ENCODE measurements at regions not wholly inside any gene's neighbourhood (a gene's known extent, or its start where the extent isn't known, plus 50 kb on each side); places are given as distances from the start of the nearest gene placed in this dataset.

- Histone ChIP-seq H3K27me3 (ENCODE audit: control insufficient read depth, low read length) (no peaks in the 10 kb centered on the region; the same call in 1 of the 2 replicates), H3K36me3 (ENCODE audit: control insufficient read depth, low read length) (no peaks in the 10 kb centered on the region), H4K20me1 (ENCODE audit: control insufficient read depth, insufficient read depth, low read depth, low read length) (no peaks in the 10 kb centered on the region), H3K9me3 (ENCODE audit: control insufficient read depth, insufficient read depth, low read length) (no peaks in the 10 kb centered on the region), H3K4me2 (ENCODE audit: low read length) (no peak overlapping the region), H3K4me1 (ENCODE audit: control insufficient read depth, low read length) (no peaks in the 10 kb centered on the region), H3K4me3 (ENCODE audit: low read length) (no peak overlapping the region), H3K27ac (ENCODE audit: low read depth, low read length) (no peak overlapping the region), H3K79me2 (ENCODE audit: control insufficient read depth, low read length) (no peaks in the 10 kb centered on the region), H3K9me2 (replicated peaks; ENCODE audit: control insufficient read depth, low read length) (no peaks in the 10 kb centered on the region; the same call in 1 of the 2 replicates), H3F3A (ENCODE audit: control insufficient read depth, insufficient read depth) (no peaks in the 10 kb centered on the region)
- TF ChIP-seq CTCF (IDR thresholded peaks at IDR 0.05; ENCODE audit: low read depth, low read length, poor library complexity, severe bottlenecking) (no peak), EZH2phosphoT487 (IDR thresholded peaks at IDR 0.05; ENCODE audit: borderline replicate concordance, low read length) (no peak)
These were observed 542.3 kb upstream of the JARID2 start for GRCh38 chr6:14703586-14703985.

GRCh38 chr6:14704383-14705271 lies 541.2 kb upstream of the JARID2 start:
- Histone ChIP-seq H3K27ac (ENCODE audit: low read depth, low read length) (no peak overlapping the region), H4K20me1 (ENCODE audit: control insufficient read depth, insufficient read depth, low read depth, low read length) (no peaks in the 10 kb centered on the region), H3K4me3 (ENCODE audit: low read length) (no peak overlapping the region), H3F3A (ENCODE audit: control insufficient read depth, insufficient read depth) (no peaks in the 10 kb centered on the region), H3K4me2 (ENCODE audit: low read length) (no peak overlapping the region), H3K27me3 (ENCODE audit: control insufficient read depth, low read length) (no peaks in the 10 kb centered on the region; the same call in 1 of the 2 replicates), H3K36me3 (ENCODE audit: control insufficient read depth, low read length) (no peaks in the 10 kb centered on the region), H3K9me3 (ENCODE audit: control insufficient read depth, insufficient read depth, low read length) (no peaks in the 10 kb centered on the region), H3K9me2 (replicated peaks; ENCODE audit: control insufficient read depth, low read length) (no peaks in the 10 kb centered on the region; the same call in 1 of the 2 replicates), H3K79me2 (ENCODE audit: control insufficient read depth, low read length) (no peaks in the 10 kb centered on the region), H3K4me1 (ENCODE audit: control insufficient read depth, low read length) (no peaks in the 10 kb centered on the region)
- TF ChIP-seq EZH2phosphoT487 (IDR thresholded peaks at IDR 0.05; ENCODE audit: borderline replicate concordance, low read length) = no peak
- no peak for TF ChIP-seq CTCF (IDR thresholded peaks at IDR 0.05; ENCODE audit: low read depth, low read length, poor library complexity, severe bottlenecking)

- no peak for TF ChIP-seq EZH2phosphoT487 (IDR thresholded peaks at IDR 0.05; ENCODE audit: borderline replicate concordance, low read length)
- no peak for TF ChIP-seq CTCF (IDR thresholded peaks at IDR 0.05; ENCODE audit: low read depth, low read length, poor library complexity, severe bottlenecking)
- Histone ChIP-seq H3K36me3 (ENCODE audit: control insufficient read depth, low read length) (no peaks in the 10 kb centered on the region), H3F3A (ENCODE audit: control insufficient read depth, insufficient read depth) (no peaks in the 10 kb centered on the region), H3K4me2 (ENCODE audit: low read length) (no peak overlapping the region), H3K27me3 (ENCODE audit: control insufficient read depth, low read length) (no peaks in the 10 kb centered on the region; the same call in 1 of the 2 replicates), H3K4me1 (ENCODE audit: control insufficient read depth, low read length) (peaks cover 2% of the 10 kb centered on the region; the same call in 1 of the 2 replicates), H3K4me3 (ENCODE audit: low read length) (no peak overlapping the region), H3K9me3 (ENCODE audit: control insufficient read depth, insufficient read depth, low read length) (no peaks in the 10 kb centered on the region), H4K20me1 (ENCODE audit: control insufficient read depth, insufficient read depth, low read depth, low read length) (no peaks in the 10 kb centered on the region), H3K79me2 (ENCODE audit: control insufficient read depth, low read length) (no peaks in the 10 kb centered on the region), H3K27ac (ENCODE audit: low read depth, low read length) (no peak overlapping the region), H3K9me2 (replicated peaks; ENCODE audit: control insufficient read depth, low read length) (no peaks in the 10 kb centered on the region; the same call in 1 of the 2 replicates)
These were observed 540.0 kb upstream of the JARID2 start for GRCh38 chr6:14705841-14706377.
